ENCODE measurements at regions not wholly inside any gene's neighbourhood (a gene's known extent, or its start where the extent isn't known, plus 50 kb on each side); places are given as distances from the start of the nearest gene placed in this dataset.

DNA sequence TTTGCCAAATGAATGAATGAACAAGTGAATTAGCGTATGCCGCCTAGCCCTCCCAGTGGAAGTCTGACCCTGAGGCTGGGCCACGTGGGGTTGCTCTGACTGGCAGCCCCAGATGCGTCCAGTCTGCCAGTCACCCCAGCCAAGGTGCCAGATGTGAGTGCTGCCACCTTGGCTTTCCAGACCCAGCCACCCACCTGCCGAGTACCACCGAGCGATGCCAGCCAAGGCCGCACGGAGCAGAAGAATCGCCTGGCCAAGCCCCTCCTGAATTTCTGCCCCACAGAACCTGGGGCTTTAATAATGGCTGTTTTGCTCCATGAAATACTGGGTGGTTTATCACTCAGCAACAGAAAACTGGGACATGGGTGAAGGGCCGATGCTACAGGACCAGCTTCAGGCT, 59.3 kb downstream of the ADRA2C start:
- Histone ChIP-seq H3K27me3 (ENCODE audit: insufficient read depth, low read depth) (peaks cover 39% of the 10 kb centered on the region), H3K4me3 (IDR thresholded peaks at IDR 0.05; ENCODE audit: insufficient read depth, low read depth, low read length) (no peak overlapping the region), H3K36me3 (ENCODE audit: insufficient read depth) (no peaks in the 10 kb centered on the region), H3K79me2 (ENCODE audit: insufficient read depth, low read depth) (no peaks in the 10 kb centered on the region), H3K27ac (no peak overlapping the region), H3K4me1 (ENCODE audit: low read depth, poor library complexity, severe bottlenecking) (no peaks in the 10 kb centered on the region), H2AFZ (ENCODE audit: low read depth) (no peak overlapping the region), H3K4me2 (no peak overlapping the region), H4K20me1 (ENCODE audit: insufficient read depth) (no peaks in the 10 kb centered on the region), H3K9ac (no peak overlapping the region)
- no peak for TF ChIP-seq CTCF (conservative IDR thresholded peaks at IDR 0.05; ENCODE audit: low read depth, low read length)

DNA sequence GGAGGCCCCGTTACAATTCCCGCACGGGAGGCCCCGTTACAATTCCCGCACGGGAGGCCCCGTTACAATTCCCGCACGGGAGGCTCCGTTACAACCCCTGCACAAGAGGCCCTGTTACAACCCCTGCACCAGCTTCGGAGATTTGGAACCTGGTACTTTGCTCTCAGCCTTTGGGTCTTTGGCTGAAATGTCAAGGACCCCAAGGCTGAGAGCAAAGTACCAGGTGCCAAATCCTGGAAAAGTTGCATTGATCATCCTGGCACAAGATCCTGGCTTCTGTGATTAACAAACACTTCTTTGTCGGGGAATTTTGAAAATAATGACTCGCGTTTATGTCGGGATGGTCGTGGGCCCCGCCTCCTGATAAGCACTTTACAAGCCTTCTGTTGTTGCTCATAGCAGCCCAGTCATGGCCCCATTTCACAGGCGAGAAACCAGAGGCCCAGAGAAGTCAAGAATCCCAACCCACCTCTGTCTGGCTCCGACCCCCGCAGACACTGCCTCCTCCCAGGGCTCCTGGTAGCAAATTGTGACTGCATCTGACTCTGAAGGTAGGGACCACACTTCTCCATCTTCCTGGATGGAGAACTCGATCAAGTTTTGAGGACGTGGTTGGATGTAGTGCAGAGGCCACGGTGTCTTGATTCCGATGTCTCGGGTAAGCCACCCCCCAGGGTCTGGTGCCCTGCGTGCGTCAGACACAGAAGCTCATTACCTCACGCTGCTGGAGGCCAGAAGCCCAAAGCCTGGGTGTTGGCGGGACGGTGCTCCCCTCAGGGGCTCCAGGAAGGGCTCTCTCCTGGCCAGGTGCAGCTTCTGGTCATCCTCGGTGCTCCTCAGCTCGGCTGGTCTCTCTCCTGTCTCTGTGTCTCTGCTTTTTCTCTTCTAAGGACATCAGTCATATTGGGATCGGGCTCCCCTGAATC, 60.3 kb downstream of the ADRA2C start:
- no peak overlapping the region for H3K27ac ChIP-seq

DNA sequence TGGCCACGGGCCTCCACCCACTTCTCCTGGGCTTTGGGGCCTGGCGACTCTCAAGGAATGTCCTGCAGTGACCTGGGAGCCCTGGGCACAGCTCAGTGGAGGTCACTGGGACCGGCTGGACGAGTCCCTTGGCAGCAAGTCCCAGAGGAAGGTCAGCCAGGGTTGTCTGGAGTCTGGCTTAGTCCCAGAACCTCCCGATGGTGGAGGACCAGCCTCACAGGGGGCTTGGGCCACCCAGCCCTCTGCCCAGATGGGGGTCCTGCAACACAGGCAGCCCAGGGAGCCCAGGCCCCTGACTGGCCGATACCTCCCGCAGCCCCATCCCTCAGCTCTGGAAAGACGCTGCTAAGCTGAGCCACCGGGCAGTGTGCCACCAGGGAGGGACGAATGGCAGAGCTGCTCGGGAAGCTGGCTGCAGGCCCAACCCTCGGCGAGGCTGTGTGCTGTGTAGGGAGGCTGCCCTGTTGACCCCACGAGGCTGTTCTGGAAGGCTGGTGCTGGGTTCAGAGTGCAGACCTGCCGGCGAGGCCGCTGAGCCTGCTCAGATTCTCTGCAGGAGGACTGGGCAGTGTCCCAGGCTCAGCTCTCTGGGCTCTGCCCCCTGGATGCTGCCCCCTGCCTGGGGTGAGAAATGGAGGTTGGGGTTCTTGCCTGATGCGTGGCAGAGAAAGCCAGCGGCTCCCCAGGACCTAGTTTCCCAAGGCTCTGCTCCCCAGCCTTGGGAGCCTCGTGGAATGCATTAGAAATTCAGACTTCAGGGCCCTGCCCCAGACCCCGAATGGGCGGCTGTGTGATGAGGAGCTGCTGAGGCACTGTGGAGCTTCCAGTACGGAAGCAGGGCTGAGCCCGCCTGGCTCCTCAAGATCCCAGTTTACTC, 61.7 kb downstream of the ADRA2C start:
- no peak overlapping the region for H3K4me2 ChIP-seq
- no peak overlapping the region for H3K27ac ChIP-seq
- TF ChIP-seq CTCF (conservative IDR thresholded peaks at IDR 0.05; ENCODE audit: low read depth, low read length) = no peak
- H3K9ac ChIP-seq = no peak overlapping the region
- no peaks in the 10 kb centered on the region for H3K36me3 ChIP-seq (ENCODE audit: insufficient read depth)
- no peak overlapping the region for H3K4me3 ChIP-seq (IDR thresholded peaks at IDR 0.05; ENCODE audit: insufficient read depth, low read depth, low read length)
- H3K27me3 ChIP-seq (ENCODE audit: insufficient read depth, low read depth) = peaks cover 32% of the 10 kb centered on the region
- H3K79me2 ChIP-seq (ENCODE audit: insufficient read depth, low read depth) = no peaks in the 10 kb centered on the region
- no peaks in the 10 kb centered on the region for H3K4me1 ChIP-seq (ENCODE audit: low read depth, poor library complexity, severe bottlenecking)
- H4K20me1 ChIP-seq (ENCODE audit: insufficient read depth) = no peaks in the 10 kb centered on the region
- no peak overlapping the region for H2AFZ ChIP-seq (ENCODE audit: low read depth)

More for the DNA sequence above, 60.3 kb downstream of the ADRA2C start:
- Histone ChIP-seq H3K36me3 (ENCODE audit: insufficient read depth) (no peaks in the 10 kb centered on the region), H2AFZ (ENCODE audit: low read depth) (no peak overlapping the region), H3K9ac (no peak overlapping the region), H4K20me1 (ENCODE audit: insufficient read depth) (no peaks in the 10 kb centered on the region), H3K79me2 (ENCODE audit: insufficient read depth, low read depth) (no peaks in the 10 kb centered on the region), H3K4me1 (ENCODE audit: low read depth, poor library complexity, severe bottlenecking) (no peaks in the 10 kb centered on the region), H3K27me3 (ENCODE audit: insufficient read depth, low read depth) (peaks cover 39% of the 10 kb centered on the region), H3K4me2 (no peak overlapping the region), H3K4me3 (IDR thresholded peaks at IDR 0.05; ENCODE audit: insufficient read depth, low read depth, low read length) (no peak overlapping the region)
- no peak for TF ChIP-seq CTCF (conservative IDR thresholded peaks at IDR 0.05; ENCODE audit: low read depth, low read length)

DNA sequence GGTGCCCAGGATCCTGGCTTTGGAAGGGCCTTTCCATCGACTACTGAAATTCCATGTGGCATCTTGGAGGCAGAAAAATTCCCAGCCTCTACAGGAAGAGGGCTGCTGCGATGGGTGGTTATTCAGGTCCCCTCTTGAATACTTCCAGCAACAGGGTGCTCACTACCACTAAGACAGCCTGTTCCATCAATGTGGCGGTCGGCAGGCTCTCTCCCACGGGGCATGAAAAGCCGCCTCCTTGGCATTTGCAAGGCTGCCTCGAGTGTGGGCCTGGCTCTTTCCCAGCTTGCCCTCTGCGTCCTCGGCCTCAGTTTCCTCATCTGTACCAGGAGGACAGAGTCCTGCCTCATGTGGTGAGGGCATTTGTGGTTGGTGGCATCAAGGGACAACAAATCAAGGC, 62.4 kb downstream of the ADRA2C start:
- no peaks in the 10 kb centered on the region for H3K36me3 ChIP-seq (ENCODE audit: insufficient read depth)
- H3K27me3 ChIP-seq (ENCODE audit: insufficient read depth, low read depth) = peaks cover 25% of the 10 kb centered on the region; the same call in 1 of the 2 replicates
- H3K4me2 ChIP-seq = no peak overlapping the region
- H3K27ac ChIP-seq = no peak overlapping the region
- no peak overlapping the region for H3K9ac ChIP-seq
- H3K4me1 ChIP-seq (ENCODE audit: low read depth, poor library complexity, severe bottlenecking) = no peaks in the 10 kb centered on the region
- no peak overlapping the region for H3K4me3 ChIP-seq (IDR thresholded peaks at IDR 0.05; ENCODE audit: insufficient read depth, low read depth, low read length)
- H2AFZ ChIP-seq (ENCODE audit: low read depth) = no peak overlapping the region
- TF ChIP-seq CTCF (conservative IDR thresholded peaks at IDR 0.05; ENCODE audit: low read depth, low read length) = no peak
- H4K20me1 ChIP-seq (ENCODE audit: insufficient read depth) = no peaks in the 10 kb centered on the region
- no peaks in the 10 kb centered on the region for H3K79me2 ChIP-seq (ENCODE audit: insufficient read depth, low read depth)

Measured in KMS-11 (cell line).